Neural crest cell (in vitro differentiated cells): ENCODE measurements at regions not wholly inside any gene's neighbourhood (a gene's known extent, or its start where the extent isn't known, plus 50 kb on each side); places are given as distances from the start of the nearest gene placed in this dataset.

Experiments
- DNase-seq: peaks from one replicate; pipeline ENCODE4 v3.0.0; 2021; ENCODE audit warnings: low read depth, mixed read lengths, low spot score
- H3K27ac Mint-ChIP-seq: one replicate; pipeline ENCODE4 v1.8.0; 2021; ENCODE audit warnings: mild to moderate bottlenecking, mixed read lengths; ENCODE audit not compliant: unreplicated experiment
- H3K27me3 Mint-ChIP-seq: 2 replicates; pipeline ENCODE4 v1.8.0; 2021; ENCODE audit warnings: low read depth, mild to moderate bottlenecking, mixed read lengths
- H3K36me3 Mint-ChIP-seq: 2 replicates; pipeline ENCODE4 v1.8.0; 2021; ENCODE audit warnings: low read depth, mild to moderate bottlenecking, mixed read lengths
- H3K4me1 Mint-ChIP-seq: 2 replicates; pipeline ENCODE4 v1.8.0; 2021; ENCODE audit warnings: mixed read lengths
- H3K4me3 Mint-ChIP-seq: one replicate; pipeline ENCODE4 v1.8.0; 2021; ENCODE audit warnings: mild to moderate bottlenecking, mixed read lengths
- H3K9me3 Mint-ChIP-seq: 2 replicates; pipeline ENCODE4 v1.8.0; 2021; ENCODE audit warnings: mixed read lengths
- TF ChIP-seq, protein P1 (sequence below): fragments of 200-600 bp; sonication (generic); conservative IDR thresholded peaks from 2 replicates; pipeline ENCODE4 v1.5.0; 2021; ENCODE audit warnings: antibody characterized with exemption, mild to moderate bottlenecking

- TF ChIP-seq, protein P1, sequence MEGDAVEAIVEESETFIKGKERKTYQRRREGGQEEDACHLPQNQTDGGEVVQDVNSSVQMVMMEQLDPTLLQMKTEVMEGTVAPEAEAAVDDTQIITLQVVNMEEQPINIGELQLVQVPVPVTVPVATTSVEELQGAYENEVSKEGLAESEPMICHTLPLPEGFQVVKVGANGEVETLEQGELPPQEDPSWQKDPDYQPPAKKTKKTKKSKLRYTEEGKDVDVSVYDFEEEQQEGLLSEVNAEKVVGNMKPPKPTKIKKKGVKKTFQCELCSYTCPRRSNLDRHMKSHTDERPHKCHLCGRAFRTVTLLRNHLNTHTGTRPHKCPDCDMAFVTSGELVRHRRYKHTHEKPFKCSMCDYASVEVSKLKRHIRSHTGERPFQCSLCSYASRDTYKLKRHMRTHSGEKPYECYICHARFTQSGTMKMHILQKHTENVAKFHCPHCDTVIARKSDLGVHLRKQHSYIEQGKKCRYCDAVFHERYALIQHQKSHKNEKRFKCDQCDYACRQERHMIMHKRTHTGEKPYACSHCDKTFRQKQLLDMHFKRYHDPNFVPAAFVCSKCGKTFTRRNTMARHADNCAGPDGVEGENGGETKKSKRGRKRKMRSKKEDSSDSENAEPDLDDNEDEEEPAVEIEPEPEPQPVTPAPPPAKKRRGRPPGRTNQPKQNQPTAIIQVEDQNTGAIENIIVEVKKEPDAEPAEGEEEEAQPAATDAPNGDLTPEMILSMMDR: no peak
- no peak for DNase-seq
- H3K27me3 Mint-ChIP-seq: peaks cover 47% of the 10 kb centered on the region
- no peaks in the 10 kb centered on the region for H3K36me3 Mint-ChIP-seq
- no peak overlapping the region for H3K4me3 Mint-ChIP-seq
- no peaks in the 10 kb centered on the region for H3K4me1 Mint-ChIP-seq
- H3K9me3 Mint-ChIP-seq: no peaks in the 10 kb centered on the region
- H3K27ac Mint-ChIP-seq: no peak overlapping the region
These were observed 126.3 kb upstream of the DHRS4 start for GRCh38 chr14:23827100-23827892.

- Mint-ChIP-seq H3K27ac (no peak overlapping the region), H3K4me3 (no peak overlapping the region), H3K36me3 (no peaks in the 10 kb centered on the region), H3K4me1 (no peaks in the 10 kb centered on the region), H3K9me3 (no peaks in the 10 kb centered on the region), H3K27me3 (peaks cover 44% of the 10 kb centered on the region)
- DNase-seq: no peak
- TF ChIP-seq, protein P1: no peak
These were observed 125.6 kb upstream of the DHRS4 start for GRCh38 chr14:23828001-23828400.

DNA sequence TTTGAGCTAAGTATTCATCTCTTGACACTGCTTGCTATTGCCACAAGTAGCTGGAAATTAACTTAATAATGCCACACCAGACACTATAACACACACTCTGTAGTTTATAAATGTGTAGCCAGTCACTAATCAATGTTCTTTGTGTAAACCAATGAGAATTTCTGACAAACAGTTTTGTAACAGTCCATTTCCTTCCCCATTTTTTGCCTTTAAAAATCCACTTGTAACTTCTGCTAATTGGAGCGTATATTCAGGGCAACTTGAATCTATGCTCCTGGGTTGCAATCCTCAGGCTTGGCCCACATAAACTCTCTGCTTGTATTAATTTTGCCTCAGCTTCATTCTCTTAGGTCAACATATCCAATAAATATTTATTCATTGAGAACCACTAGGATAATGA, 125.0 kb upstream of the DHRS4 start:
- no peak overlapping the region for H3K27ac Mint-ChIP-seq
- H3K4me3 Mint-ChIP-seq: no peak overlapping the region
- no peaks in the 10 kb centered on the region for H3K9me3 Mint-ChIP-seq
- peaks cover 44% of the 10 kb centered on the region for H3K27me3 Mint-ChIP-seq
- no peak for DNase-seq
- no peaks in the 10 kb centered on the region for H3K36me3 Mint-ChIP-seq
- TF ChIP-seq, protein P1: no peak
- H3K4me1 Mint-ChIP-seq: no peaks in the 10 kb centered on the region

DNA sequence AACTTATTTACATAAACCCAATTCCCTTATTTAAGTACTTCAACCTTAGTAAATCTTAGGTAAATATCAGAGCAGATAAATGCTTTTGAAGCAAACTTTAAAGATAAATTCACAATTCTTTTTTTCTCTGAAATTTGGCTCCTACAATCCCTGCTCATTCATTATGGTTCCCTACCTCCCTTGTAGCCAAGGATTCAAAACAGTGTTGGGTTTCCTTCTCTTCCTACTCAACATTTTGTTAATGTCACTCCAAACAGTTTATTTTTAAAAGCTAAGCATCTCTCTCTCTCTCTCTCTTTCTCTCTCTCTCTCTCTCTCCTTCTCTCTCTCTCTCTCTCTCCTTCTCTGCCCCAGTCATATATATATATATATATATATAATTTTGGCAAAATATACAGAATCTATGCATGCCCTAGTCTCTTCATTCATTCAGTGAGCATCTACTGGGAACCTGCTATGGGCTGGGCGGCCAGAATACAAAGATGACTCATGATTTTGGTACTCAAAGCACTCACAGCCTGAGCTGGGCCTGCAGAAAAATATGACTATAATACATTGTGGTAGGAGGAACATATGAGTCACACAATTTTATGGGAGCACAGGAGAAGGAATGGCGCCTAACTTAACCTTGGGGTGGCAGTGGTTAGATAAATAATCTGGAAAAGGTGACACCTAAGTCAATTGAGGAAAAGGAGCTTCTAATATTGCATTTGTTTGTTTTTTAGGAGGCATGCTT, 123.7 kb upstream of the DHRS4 start:
- TF ChIP-seq, protein P1: no peak
- Mint-ChIP-seq H3K27ac (no peak overlapping the region), H3K9me3 (peaks cover 3% of the 10 kb centered on the region), H3K36me3 (no peaks in the 10 kb centered on the region), H3K27me3 (peaks cover 39% of the 10 kb centered on the region), H3K4me1 (no peaks in the 10 kb centered on the region), H3K4me3 (no peak overlapping the region)
- no peak for DNase-seq

- TF ChIP-seq, protein P1: no peak
These were observed 122.0 kb upstream of the DHRS4 start for GRCh38 chr14:23831596-23831995.

More at GRCh38 chr14:23831596-23831995, 122.0 kb upstream of the DHRS4 start:
- peaks cover 43% of the 10 kb centered on the region for H3K27me3 Mint-ChIP-seq
- no peaks in the 10 kb centered on the region for H3K4me1 Mint-ChIP-seq
- no peak overlapping the region for H3K27ac Mint-ChIP-seq
- DNase-seq: no peak
- H3K4me3 Mint-ChIP-seq: no peak overlapping the region
- no peaks in the 10 kb centered on the region for H3K36me3 Mint-ChIP-seq
- H3K9me3 Mint-ChIP-seq: peaks cover 6% of the 10 kb centered on the region
